GM03348 (cell line): ENCODE measurements at regions not wholly inside any gene's neighbourhood (a gene's known extent, or its start where the extent isn't known, plus 50 kb on each side); places are given as distances from the start of the nearest gene placed in this dataset.
"Not testable (repeated sequence)": the region's sequence is repeated elsewhere in the genome, so short reads cannot be mapped to it uniquely, and the experiment has no call there.

ENCODE experiments used
- DNase-seq: peaks from one replicate; pipeline ENCODE4 v3.0.0; 2012; ENCODE audit warnings: low spot score

DNA sequence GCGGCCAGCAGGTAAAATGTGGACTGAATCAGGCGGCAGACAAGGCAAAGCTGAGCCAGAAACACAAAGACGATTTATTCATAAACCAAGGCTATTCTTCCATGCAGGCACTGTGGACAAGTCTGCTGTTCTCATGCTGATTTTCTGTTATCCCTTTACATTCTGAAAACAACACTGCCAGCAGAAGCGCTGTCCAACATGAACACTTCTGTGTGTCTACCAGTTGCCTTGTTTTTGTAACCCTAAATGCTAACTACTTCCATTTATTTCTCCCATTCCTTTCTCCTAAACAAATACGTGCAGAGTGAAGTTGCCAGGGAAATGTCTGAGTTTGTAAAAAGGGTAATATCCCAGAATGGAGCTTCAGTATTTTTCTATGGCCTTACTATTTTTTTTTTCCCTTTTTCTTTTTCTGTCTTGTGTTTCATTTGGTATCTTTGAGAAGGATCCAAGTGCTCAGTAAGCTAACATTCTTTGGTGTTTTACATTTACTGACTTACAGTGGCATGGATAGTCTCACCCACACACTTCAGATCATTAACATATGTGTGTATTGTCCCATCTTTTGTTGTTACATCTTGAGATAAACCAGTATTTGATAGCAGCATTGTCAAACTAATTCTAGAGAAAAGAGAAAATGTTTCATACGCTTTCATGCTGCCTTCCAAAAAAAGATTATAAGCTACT is 1308.9 kb upstream of the MAP3K7 start:
- no peak for DNase-seq

- DNase-seq = no peak
These were observed 1299.4 kb upstream of the MAP3K7 start for GRCh38 chr6:91886183-91886795.

- not testable (repeated sequence) for DNase-seq
These were observed 1294.9 kb upstream of the MAP3K7 start for GRCh38 chr6:91881791-91882190.

DNA sequence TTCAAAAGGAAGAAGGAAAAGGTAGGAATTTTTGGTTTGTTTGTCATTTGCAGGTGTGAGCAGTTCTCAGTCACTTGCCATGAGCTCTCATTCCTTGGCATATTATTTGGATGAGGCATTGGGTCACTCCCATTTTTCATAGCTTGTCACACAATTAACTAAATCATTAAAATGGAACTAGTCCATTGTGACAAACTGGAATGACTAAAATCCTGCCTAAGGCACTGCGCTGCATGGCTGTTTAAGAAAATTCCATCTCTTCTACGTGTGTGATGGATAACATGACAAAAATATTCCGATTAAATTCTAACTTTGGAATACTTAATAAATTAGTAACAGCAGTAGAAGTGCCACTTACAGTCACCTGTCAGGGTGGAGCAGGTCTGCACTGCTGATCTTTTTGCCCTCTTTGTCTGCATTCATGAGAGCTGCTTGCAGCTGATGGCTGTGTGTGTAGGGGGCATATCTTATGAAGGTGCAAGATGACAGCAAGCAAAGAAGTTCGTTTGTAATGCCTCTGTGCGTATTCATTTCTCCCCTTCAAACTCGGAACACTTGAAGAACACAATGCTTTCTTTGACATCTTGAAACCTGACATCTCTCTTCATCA is 1292.6 kb upstream of the MAP3K7 start:
- DNase-seq = no peak

DNA sequence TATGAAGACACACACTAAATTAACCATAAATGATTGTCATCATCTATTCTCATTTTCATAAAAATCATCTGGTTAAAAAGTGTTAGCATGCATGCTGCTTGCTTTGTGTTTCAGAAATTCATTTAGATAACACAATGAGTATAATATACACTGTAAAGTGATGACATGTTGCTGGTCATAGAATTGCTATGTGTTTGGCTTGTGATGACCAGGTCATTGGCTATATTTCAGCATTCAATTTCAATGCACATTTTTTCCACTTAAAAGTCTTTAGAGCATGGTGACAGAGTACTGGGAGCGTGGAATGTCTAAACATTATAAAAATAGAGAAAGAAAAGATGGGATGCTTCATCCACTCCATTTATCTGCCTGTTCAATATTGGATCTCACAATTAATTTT is 1291.1 kb upstream of the MAP3K7 start:
- DNase-seq = no peak

DNA sequence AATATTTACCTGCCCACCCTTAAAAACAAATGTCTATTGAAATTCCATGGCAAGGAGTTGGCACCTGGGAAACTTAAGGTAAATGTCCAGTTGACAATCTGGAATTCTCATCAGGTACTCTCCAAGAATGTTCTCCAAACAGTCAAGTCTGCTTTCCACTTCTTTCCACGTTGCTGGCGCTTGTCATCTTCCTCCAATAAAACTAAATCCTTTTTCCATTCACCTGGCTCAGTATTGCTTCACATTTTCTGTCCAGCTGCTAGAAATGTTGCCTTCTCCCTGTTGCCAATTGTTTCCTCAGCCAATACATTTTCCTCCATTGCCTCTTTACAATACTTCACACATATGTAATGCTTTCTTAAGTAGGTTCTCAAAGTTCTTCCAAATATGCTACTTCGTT is 1288.1 kb upstream of the MAP3K7 start:
- no peak for DNase-seq

GRCh38 chr6:91868539-91869202 is 1281.8 kb upstream of the MAP3K7 start:
- no peak for DNase-seq

GRCh38 chr6:91865889-91866288 is 1279.0 kb upstream of the MAP3K7 start:
- DNase-seq = no peak

DNA sequence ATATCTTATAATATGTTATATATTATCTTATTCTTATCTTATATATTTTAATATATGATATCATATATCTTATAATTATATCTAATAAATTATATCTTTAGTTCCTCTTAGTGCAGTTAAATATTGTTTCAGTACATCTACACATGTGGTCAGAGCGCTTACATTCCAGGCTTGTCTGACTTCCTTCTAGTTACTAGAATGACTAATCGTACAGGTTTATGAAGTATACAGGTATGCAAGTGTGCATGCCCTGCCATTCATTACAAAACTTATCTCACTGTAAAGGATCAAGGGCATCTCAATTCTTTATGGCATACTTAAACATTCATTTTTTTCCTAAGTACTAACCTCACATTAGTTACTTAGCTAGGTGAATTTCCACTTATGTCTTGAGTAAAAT is 1278.0 kb upstream of the MAP3K7 start:
- DNase-seq = no peak

DNA sequence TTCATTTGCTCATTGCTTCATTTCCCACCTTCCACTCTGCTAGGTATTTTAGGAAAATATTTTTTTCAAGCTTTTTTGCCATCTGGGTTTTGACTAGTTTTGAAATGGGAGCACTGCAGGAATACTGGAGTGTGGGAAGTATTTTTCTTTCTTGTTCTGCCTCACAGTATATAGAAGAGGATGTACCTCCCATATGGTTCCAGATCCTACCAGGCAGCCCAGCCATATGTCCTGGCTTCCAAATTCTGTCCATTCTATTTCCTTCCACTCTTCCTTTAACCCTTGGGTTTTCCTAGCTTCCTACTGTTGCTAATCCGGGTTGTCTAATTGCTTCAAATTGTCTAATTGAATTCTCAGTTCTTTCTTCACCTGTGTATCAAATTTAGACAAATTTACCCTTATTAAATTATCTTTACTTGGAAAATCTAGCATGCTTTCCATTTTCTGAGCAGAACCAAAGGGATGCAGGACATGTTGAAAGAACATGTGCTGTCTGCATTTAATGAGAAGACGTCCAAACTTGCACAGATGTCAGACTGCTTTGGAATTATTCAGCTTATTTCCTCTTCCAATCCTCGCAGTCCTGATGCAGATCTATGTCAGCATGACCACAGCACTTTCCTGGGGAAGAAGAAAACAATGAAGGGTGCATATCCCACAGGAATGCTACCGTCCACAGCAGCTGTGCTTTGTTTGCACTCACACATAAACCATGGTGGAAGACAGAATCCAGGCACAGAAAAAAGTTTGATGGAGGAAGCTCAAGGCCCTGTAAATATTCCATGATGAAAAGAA is 1273.9 kb upstream of the MAP3K7 start:
- DNase-seq = no peak

DNA sequence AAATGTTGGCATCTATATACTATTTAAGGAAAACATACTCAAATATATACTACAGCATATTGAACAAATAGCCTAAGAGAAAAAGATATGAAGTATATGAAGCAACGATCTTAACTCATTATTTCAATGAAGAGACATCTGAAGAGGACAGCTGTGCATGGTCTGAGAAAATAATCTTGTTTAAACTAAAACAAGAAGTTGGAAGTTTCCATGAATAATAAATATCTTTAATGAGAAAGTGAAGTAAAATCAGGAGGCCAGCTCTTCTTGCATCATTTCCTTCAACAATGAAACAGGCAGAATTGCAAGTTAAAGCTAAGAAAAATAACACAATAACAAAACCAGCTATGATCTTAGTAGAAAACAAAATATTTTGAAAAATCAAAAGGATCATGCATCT is 1265.4 kb upstream of the MAP3K7 start:
- DNase-seq = no peak

GRCh38 chr6:91834813-91835212 is 1247.9 kb upstream of the MAP3K7 start:
- no peak for DNase-seq

- no peak for DNase-seq
These were observed 1240.3 kb upstream of the MAP3K7 start for GRCh38 chr6:91827151-91827550.

- no peak for DNase-seq
These were observed 1239.3 kb upstream of the MAP3K7 start for GRCh38 chr6:91826128-91826527.

DNA sequence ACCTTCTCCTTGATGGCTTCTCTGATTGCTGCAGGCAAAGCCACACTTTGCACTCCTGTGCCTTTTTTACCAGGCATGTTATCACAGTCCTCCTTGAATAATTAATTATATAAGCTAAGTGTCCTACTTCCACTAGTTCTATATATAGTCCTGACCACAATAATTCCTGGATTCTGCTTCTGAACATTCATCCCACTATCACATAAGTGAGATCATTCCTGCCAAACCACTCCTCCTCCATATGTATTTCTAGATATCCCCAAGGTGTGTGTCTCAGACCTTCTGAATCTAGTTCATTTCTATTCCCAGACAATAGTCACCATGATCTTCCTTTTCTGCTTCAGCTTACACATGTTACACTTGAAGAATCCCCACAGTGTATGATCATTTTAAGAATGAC is 1237.5 kb upstream of the MAP3K7 start:
- no peak for DNase-seq

DNA sequence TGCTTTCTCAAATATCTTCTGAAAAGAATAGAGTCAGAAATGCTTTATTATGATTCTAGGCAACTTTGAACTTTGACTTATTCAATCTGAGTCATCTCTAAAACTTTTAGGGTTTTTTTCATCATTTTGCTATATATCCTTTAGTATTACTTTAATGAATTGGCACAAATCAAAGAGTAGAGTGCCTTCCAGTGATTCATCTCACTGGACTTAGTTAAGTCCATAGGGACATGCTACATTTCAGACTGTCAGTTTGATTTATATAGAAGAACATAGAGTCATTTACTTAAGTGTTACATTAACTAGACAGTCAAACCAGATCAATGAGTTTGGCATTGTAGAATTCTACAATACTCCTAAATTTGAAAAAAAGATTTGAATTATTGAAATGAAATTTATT is 1235.7 kb upstream of the MAP3K7 start:
- no peak for DNase-seq

DNA sequence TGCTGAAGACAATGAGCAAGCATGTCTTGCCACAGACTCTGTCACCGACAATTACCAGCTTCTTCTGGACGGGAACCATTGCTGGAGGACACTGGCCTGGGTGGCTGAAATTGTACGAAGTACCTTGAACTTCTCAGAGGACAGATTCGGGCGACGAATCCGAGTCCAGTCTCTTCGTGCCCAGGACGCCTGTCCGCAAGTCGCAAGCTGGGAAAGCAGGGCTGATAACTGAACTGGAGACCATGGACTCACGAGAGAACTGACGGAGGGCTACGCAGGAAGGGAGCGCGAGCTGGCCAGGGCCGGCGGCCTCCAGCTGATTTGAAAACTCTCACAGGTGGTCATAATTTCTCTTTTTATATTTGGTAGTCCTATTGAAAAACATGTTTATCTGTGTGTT is 1229.5 kb upstream of the MAP3K7 start:
- DNase-seq = peak; percentile 1

DNA sequence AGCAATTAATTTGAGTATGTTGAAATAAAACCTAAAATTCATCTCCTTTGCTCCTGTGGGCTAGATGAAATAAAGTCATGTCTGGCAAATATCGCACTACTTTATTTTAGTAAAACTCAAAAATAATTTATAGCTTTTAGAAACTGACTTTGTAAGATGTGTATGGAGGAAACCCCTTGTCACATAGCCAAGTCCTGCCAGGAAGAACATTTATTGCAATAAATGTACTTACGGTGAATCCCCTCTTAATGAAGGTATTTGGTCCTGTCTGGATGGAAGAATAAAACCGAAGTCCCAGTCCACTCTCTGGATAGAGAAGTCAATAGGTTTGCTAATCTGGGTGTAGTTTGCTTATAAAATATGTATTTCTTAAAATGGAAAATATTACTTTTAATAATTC is 1226.8 kb upstream of the MAP3K7 start:
- no peak for DNase-seq

DNA sequence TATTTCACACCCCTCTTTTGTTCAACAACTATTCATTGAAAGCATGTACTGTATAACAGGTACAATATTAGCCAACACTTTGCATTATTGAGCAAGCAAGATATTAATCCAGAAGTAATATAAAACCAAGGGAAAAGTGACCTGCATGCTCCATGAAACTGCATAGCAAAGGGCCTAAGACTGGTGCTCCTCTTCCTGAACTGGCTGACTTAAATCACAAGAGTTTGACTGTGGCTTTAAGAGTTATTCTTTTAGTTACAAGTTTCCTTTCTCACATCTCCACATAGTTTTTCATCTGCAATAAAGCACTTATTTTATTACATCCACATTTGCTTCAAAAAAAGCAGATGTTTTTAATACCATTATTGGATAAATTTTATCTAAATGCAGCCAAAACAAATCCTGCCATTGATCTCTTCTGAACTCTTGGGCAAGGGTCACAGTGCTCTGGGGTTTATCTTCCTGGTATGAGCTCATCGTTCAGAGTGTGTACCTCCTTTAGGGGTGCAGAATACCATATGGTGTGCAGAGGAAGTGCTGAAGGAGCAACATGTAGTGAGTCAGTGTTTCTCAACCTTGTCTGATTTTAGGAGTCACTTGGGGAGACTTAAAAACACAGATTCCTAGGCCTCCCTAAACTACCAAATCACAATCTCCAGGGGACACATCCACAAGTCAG is 1225.9 kb upstream of the MAP3K7 start:
- no peak for DNase-seq

GRCh38 chr6:91804981-91805380 is 1218.1 kb upstream of the MAP3K7 start:
- DNase-seq = no peak

DNA sequence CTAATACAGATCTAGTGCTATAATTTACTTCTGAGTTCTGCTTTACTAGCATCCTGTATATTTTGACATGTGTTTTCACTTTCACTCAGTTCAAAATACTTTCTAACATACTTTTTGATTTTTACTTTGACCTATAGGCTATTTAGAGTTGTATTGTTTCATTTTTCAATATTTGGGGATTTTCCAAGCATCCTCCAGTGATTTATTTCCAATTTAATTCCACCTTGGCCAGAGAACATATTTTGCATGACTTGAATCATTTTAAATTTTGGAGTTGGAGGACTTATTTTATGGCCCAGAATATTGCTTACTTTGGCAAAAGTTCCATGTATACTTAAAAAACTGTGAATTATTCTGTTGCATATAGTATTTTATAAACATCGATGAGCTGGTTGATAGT is 1215.6 kb upstream of the MAP3K7 start:
- no peak for DNase-seq

- no peak for DNase-seq
These were observed 1209.7 kb upstream of the MAP3K7 start for GRCh38 chr6:91796603-91797002.
